Activated CD8-positive, alpha-beta memory T cell treated with anti-CD3 and anti-CD28 coated beads for 1 hour (primary cell): ENCODE measurements at regions not wholly inside any gene's neighbourhood (a gene's known extent, or its start where the extent isn't known, plus 50 kb on each side); places are given as distances from the start of the nearest gene placed in this dataset.

ENCODE experiments used
- DNase-seq, 2 donors: peaks; one replicate each; pipeline ENCODE4 v3.0.0-alpha.2; 2020; ENCODE audit warnings: low read depth in 1 of 2; ENCODE audit errors: extremely low read depth in 1 of 2

DNA sequence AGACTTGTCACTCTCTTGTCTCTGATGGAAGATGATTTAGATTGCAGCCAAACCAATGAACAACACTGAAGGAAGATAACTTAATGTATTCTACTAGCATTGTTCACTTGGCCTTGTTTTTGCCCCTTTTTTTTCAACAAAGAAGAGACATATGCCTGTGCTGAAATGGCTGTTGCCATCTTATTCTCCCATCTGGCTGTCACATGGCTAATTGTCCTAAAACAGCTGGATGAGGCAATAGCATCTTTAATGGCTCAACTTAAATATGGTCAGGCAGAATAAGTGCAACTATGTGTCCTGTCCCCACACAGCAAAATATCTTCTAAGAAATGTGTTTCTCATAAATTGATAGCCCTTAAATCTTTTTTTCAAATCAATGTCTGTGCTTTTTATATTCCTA, 576.9 kb downstream of the TUSC7 start:
- DNase-seq, result no peak

- DNase-seq, result no peak
These were observed 578.0 kb downstream of the TUSC7 start for GRCh38 chr3:117287602-117288001.

- DNase-seq, result no peak
These were observed 581.9 kb downstream of the TUSC7 start for GRCh38 chr3:117291476-117291875.

DNA sequence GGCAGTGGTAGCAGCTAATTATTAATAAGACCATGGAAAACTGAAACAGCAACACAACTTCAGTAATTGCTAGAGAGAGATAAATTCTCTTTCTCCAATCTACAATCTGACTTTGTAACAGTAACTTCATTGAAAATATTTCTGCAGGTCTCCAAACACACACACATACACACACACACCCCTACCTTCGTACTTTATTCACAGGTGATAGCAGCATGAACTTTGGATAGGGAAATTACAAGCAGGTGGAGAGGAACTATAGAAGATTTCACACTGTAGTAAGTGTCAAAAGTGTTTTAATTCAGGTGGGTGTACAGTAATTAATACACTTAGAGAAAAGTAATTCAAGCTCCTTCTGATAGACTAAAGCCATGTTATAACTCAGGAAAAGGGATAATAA, 587.5 kb downstream of the TUSC7 start:
- no peak for DNase-seq

GRCh38 chr3:117297541-117297940, 588.0 kb downstream of the TUSC7 start:
- DNase-seq, result no peak

GRCh38 chr3:117298273-117298672, 588.7 kb downstream of the TUSC7 start:
- no peak for DNase-seq

GRCh38 chr3:117302428-117302827, 592.8 kb downstream of the TUSC7 start:
- DNase-seq, result no peak

DNA sequence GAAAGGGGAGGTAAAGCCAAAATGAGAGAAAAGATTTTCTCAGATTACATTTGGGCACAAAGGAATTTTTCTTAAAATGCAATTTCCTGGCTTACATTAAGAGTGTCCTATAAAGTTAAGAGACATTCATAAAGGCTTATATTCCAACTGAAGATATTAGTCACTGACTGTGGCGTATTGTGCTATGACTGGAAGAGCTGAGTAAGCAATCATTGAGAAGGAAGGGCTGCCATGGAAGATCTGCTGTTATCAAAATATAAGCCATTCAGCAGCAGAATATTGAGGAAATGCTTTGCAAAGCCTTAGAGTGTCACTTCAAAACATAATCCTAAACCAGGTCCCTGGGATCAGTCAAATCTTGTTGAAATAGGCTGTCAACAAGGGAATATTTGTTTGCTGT, 593.9 kb downstream of the TUSC7 start:
- no peak for DNase-seq

DNA sequence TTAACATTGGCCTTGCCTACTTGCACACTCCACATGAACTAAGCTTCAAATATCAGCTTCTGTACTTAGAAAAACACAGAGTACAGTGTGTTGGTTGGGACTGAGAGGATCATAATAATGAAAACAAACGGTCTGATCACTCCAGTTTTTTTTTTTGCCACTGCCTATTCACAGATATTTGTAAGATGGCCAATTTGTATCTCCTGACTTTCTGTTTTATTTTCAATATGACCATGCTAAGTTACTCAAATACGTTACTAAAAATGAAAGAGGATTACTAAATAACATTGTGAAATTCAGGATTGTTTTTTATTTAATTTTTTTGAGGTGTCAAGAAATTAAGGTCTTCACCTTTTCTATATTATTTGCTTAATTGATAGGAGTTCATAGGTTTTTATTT, 595.1 kb downstream of the TUSC7 start:
- no peak for DNase-seq

- DNase-seq, result no peak
These were observed 596.1 kb downstream of the TUSC7 start for GRCh38 chr3:117305681-117306080.

GRCh38 chr3:117306299-117306698, 596.7 kb downstream of the TUSC7 start:
- no peak for DNase-seq

- no peak for DNase-seq
These were observed 598.8 kb downstream of the TUSC7 start for GRCh38 chr3:117308353-117308752.

GRCh38 chr3:117308756-117309155, 599.2 kb downstream of the TUSC7 start:
- no peak for DNase-seq

- DNase-seq, result no peak
These were observed 601.0 kb downstream of the TUSC7 start for GRCh38 chr3:117310536-117310935.

DNA sequence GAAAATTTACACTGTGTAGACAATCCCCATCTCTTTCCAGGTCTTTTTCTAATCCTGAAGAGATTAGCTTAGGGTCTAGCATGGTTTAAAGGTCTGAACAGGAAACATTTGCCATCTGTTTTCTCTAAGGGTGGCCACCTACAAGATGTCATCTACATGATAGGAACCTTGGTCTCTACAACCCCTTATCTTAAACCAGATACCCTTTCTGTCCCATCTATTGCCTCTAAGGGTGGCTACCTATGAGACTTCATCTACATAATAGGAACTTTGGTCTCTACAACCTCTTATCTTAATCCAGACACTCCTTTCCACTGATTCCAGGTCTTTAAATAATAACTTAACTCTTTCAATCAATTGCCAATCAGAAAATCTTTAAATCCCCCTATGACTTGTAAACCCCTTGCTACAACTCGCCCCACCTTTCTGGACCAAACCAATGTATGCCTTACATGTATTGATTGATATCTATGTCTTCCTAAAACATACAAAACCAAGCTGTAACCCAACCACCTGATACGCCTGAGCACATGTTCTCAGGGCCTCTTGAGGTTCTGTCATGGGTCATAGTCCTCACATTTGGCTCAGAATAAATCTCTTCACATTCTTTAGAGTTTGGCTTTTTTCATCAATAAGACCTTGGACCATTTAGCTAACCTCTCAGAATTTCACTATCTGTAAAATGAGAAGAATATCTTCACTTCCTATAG, 605.0 kb downstream of the TUSC7 start:
- no peak for DNase-seq

DNA sequence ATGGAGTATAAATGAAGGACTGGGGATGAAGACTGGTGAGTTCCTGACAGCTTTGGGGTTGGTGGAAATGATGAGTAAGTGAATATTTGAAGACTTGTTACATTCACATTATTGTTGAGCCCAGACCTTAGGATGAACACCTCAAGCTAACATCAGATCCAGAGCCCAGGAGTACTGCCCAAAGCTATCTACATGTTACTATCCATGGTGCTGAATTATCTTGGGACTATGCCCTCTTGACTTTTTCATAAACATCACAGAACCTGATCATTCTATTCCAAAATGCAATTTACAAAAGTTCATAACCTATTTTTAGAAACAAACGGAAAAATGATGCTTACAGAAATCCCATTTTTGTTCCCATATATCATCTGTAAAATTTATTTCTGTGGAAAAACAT, 613.3 kb downstream of the TUSC7 start:
- no peak for DNase-seq

GRCh38 chr3:117346901-117347300, 637.3 kb downstream of the TUSC7 start:
- DNase-seq, result no peak

DNA sequence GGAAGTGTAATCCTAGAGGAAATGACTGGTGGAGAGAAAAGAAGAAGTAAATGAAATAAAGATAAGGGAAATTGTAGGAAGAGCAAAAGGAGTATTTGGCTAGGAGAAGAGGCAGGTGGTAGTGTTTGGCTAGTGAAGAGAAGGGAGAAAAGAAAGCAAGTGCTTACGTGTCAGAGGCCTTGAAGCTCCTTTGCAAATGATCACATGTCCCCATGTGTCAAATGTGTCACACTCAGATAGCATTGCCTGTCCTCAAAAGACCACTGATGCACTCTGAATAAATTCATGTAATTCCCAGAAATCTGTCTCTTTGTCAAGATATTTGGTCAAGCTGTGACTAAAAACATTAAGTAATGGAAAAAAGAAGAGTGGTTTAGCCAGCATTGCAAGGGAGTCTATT, 639.3 kb downstream of the TUSC7 start:
- no peak for DNase-seq

DNA sequence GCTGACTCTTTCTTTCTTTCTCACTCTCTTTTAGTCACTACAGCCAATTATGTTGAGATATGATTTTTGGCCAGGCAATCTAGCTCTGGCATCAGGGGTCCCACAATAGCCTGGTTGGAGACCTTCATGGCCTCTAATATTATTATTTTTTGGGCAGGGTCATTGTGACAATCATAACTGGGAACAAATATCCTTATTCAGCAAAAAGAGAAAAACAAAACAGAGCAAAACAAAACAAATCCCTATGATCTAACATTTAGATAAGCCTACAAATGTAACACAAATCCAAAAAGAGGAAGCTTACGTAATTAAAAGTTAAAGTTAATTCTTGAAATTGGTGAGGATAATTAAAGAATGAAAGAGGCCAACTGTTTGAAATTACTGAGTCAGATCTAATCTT, 640.0 kb downstream of the TUSC7 start:
- no peak for DNase-seq

- no peak for DNase-seq
These were observed 640.8 kb downstream of the TUSC7 start for GRCh38 chr3:117350371-117350770.

GRCh38 chr3:117355566-117355965, 646.0 kb downstream of the TUSC7 start:
- DNase-seq, result no peak

DNA sequence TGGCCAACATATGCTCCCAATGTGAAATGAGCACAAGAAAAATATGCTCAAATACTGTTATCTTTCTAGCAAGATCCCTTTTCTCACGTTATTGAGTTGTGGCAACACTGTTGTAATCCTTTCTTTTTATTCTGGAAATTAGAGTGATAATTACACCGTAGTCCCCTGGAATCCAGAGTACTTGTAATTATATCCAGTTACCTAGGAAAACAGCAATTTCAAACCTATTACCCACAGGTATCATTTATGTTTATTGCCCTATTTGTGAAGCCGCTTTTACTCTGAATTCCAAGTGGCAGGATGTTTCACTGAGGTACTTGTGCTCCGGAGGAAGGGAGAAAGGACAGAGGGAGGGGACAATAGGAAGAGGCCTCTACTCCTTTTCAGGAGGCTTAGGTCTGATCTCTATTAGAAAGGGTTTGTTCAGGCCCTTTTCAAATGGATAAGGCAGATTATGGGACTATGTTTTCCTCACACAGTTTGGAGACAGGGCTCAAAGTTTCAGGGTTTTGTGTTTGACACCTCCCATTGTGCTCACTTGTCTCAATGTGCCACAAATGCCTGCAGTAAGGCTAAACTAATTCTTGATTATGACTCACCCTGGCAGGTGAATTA, 646.6 kb downstream of the TUSC7 start:
- no peak for DNase-seq
